Heart right ventricle (tissue), 16 donors: ENCODE measurements at regions not wholly inside any gene's neighbourhood (a gene's known extent, or its start where the extent isn't known, plus 50 kb on each side); places are given as distances from the start of the nearest gene placed in this dataset.

ENCODE experiments used
- ATAC-seq, 8 donors: fragments of 200-7000 bp; cut with Tn5 transposase; one replicate each; pipeline ENCODE4 v1.9.1; 2020; ENCODE audit warnings: mild to moderate bottlenecking in 8 of 8, moderate library complexity in 8 of 8, moderate number of reproducible peaks in 1 of 8
- DNase-seq, 2 donors: peaks; one replicate each; pipeline ENCODE4 v3.0.0-alpha.2; 2020
- H3K27ac ChIP-seq, 10 donors: fragments of 200-600 bp; sonication (generic) in 2 of 10; one replicate each; pipeline versions ENCODE4 v1.5.0 to v1.8.0; 2020 to 2022; ENCODE audit warnings: mild to moderate bottlenecking in 3 of 10
- H3K27me3 ChIP-seq, 7 donors: fragments of 200-600 bp; one replicate each; pipeline ENCODE4 v1.8.0; 2021 to 2022; ENCODE audit warnings: mild to moderate bottlenecking in 2 of 7
- H3K36me3 ChIP-seq, 9 donors: fragments of 200-600 bp; sonication (generic) in 1 of 9; one replicate each; pipeline versions ENCODE4 v1.5.0 to v1.8.0; 2020 to 2022; ENCODE audit warnings: mild to moderate bottlenecking in 2 of 9
- H3K4me1 ChIP-seq, 9 donors: fragments of 200-600 bp; sonication (generic) in 1 of 9; one replicate each; pipeline versions ENCODE4 v1.5.0 to v1.8.0; 2020 to 2022; ENCODE audit warnings: mild to moderate bottlenecking in 4 of 9
- H3K4me3 ChIP-seq, 10 donors: fragments of 200-600 bp; sonication (generic) in 2 of 10; one replicate each; pipeline versions ENCODE4 v1.5.0 to v1.8.0; 2020 to 2022; ENCODE audit warnings: mild to moderate bottlenecking in 7 of 10, moderate library complexity in 2 of 10
- H3K9me3 ChIP-seq, 11 donors: fragments of 200-600 bp in 10 of 11; sonication (generic) in 2 of 11; one replicate each; pipeline versions ENCODE4 v1.5.0 to v1.8.0; 2013 to 2022; ENCODE audit warnings: mild to moderate bottlenecking in 2 of 11, control low read depth in 1 of 11, moderate library complexity in 1 of 11
- CTCF ChIP-seq, 9 donors: fragments of 200-600 bp; sonication (generic) in 2 of 9; IDR thresholded peaks; one replicate each; pipeline versions ENCODE4 v1.5.0 to v1.8.0; 2021 to 2022; ENCODE audit warnings: antibody characterized with exemption in 9 of 9, mild to moderate bottlenecking in 5 of 9, moderate library complexity in 1 of 9
- WGBS, 2 donors: extraction: QIAGEN DNeasy Blood & Tissue Kit; methylation state at CpG; one replicate each; pipeline ENCODE4 v1.1.7; 2013; ENCODE audit warnings: inconsistent platforms in 1 of 2; 5-methylcytosine and 5-hydroxymethylcytosine counted together
- intact Hi-C, 10 donors: fragments of 100-400 bp; cut with DNase I; formaldehyde crosslinking; loops; one replicate each; pipeline versions ENCODE4 v1.11.1 to v1.14.2; 2022
- donor health status: Arrhythmogenic right ventricular cardiomyopathy.
- donor health status: ischemic (EF 13 %, LVEDD 7.1; RV severe dilation, severe dysfunction).
- donor health status: healthy with polysubstance abuse.
- donor health status: DM: no; HTN: yes; CAD: no.
- donor health status: DM: no; HTN: no; CAD: no.
- donor health status: ischemic (EF 25% LVEDD 6.9; RV normal size, moderate dysfunction).
- donor health status: ischemic (EF 25% LVEDD 5.7; RV mildly dilated, moderate dysfunction).
- donor health status: healthy.
- donor health status: DM: yes; HTN: yes; CAD: no.
- donor health status: Ischemic cardiomyopathy.
- donor health status: ischemic (EF 35%, LVEDD 5.7; RV mildly dilated, moderate dysfunction).
- donor health status: nonischemic (EF 11% LVEDD 7.7; RV severe dilation, severe dysfunction).
- donor health status: DM: yes; HTN: yes; CAD: no.
- donor health status: PGD.
- donor health status: ischemic (EF 29% LVEDD 5.4; RV normal size, mild dysfunction).
- donor health status: nonischemic (EF 23%, LVEDD 6.1; RV moderate dilation, normal function).

GRCh38 chr9:106467113-106467864 is 395.7 kb upstream of the ZNF462 start:
- H3K27ac ChIP-seq, result no peak overlapping the region
- peaks cover 0 to 5% (median 0%) of the 10 kb centered on the region in 9 donors for H3K4me1 ChIP-seq
- no peak overlapping the region for H3K4me3 ChIP-seq
- intact Hi-C loops, result no loop called here
- DNase-seq, result no peak
- H3K36me3 ChIP-seq, result no peaks in the 10 kb centered on the region
- no peak for TF ChIP-seq CTCF (IDR thresholded peaks at IDR 0.05)
- ATAC-seq, result no peak
- H3K27me3 ChIP-seq, result no peaks in the 10 kb centered on the region
- 59 to 61% methylated on average over 8 of the region's 8 CpGs for WGBS, 2 donors
- peaks cover 0 to 14% (median 0%) of the 10 kb centered on the region in 11 donors for H3K9me3 ChIP-seq

GRCh38 chr9:106467865-106468164 is 395.2 kb upstream of the ZNF462 start:
- TF ChIP-seq CTCF (IDR thresholded peaks at IDR 0.05), result no peak
- peak in 3 of 8 donors; percentile 34 to 64 (median 62) for ATAC-seq

GRCh38 chr9:106468431-106468830 is 394.5 kb upstream of the ZNF462 start:
- no peaks in the 10 kb centered on the region for H3K36me3 ChIP-seq
- peaks cover 0 to 20% (median 3%) of the 10 kb centered on the region in 11 donors for H3K9me3 ChIP-seq
- intact Hi-C loops, result no loop called here
- H3K4me1 ChIP-seq, result peaks cover 0 to 5% (median 0%) of the 10 kb centered on the region in 9 donors
- H3K27me3 ChIP-seq, result no peaks in the 10 kb centered on the region
- H3K27ac ChIP-seq, result no peak overlapping the region
- no peak for ATAC-seq
- no peak for TF ChIP-seq CTCF (IDR thresholded peaks at IDR 0.05)
- no peak overlapping the region for H3K4me3 ChIP-seq
- DNase-seq, result no peak

More at GRCh38 chr9:106467865-106468164, 395.2 kb upstream of the ZNF462 start:
- Histone ChIP-seq H3K4me3 (no peak overlapping the region), H3K27ac (no peak overlapping the region), H3K4me1 (peaks cover 0 to 5% (median 0%) of the 10 kb centered on the region in 9 donors), H3K36me3 (no peaks in the 10 kb centered on the region), H3K27me3 (no peaks in the 10 kb centered on the region), H3K9me3 (peaks cover 0 to 14% (median 0%) of the 10 kb centered on the region in 11 donors)
- intact Hi-C loops, result no loop called here
- 39 to 45% methylated on average over 1 of the region's 1 CpG for WGBS, 2 donors
- DNase-seq, result no peak

GRCh38 chr9:106478312-106478711 is 384.7 kb upstream of the ZNF462 start:
- Histone ChIP-seq H3K27ac (peak overlapping the region in 6 of 10 donors; percentile 38 to 58 (median 56)), H3K36me3 (no peaks in the 10 kb centered on the region), H3K27me3 (no peaks in the 10 kb centered on the region), H3K4me1 (peaks cover 13 to 47% (median 31%) of the 10 kb centered on the region in 9 donors), H3K9me3 (peaks cover 0 to 23% (median 3%) of the 10 kb centered on the region in 11 donors), H3K4me3 (no peak overlapping the region)
- ATAC-seq (peak in 7 of 8 donors; percentile 23 to 85 (median 77)), DNase-seq (peak in 1 of 2 donors; percentile 11)
- 4 to 6% methylated on average over 1 of the region's 1 CpG for WGBS, 2 donors
- TF ChIP-seq CTCF (IDR thresholded peaks at IDR 0.05), result no peak
- intact Hi-C loops, result no loop called here
